Small intestine (tissue), 7 donors: ENCODE measurements at regions not wholly inside any gene's neighbourhood (a gene's known extent, or its start where the extent isn't known, plus 50 kb on each side); places are given as distances from the start of the nearest gene placed in this dataset.

Source experiments
- DNase-seq, 2 donors: peaks; one replicate each; pipeline versions ENCODE4 v3.0.0 to v3.0.0-alpha.2; 2013
- FAIRE-seq: peaks from 2 replicates; lab custom pipeline; 2012; peaks lifted over from hg19 to GRCh38; lab: Jason Lieb, UNC
- H3K27ac ChIP-seq, 3 donors: one replicate each; pipeline ENCODE4 v1.5.1; 2013; ENCODE audit warnings: low read length in 2 of 3, mild to moderate bottlenecking in 2 of 3, control low read depth in 1 of 3, inconsistent platforms in 1 of 3, low read depth in 1 of 3, moderate library complexity in 1 of 3
- H3K27me3 ChIP-seq, 3 donors: one replicate each; pipeline ENCODE4 v1.6.1; 2013; ENCODE audit warnings: low read length in 3 of 3, inconsistent platforms in 1 of 3; ENCODE audit not compliant: control insufficient read depth in 3 of 3, insufficient read depth in 3 of 3
- H3K36me3 ChIP-seq, 3 donors: one replicate each; pipeline ENCODE4 v1.6.1; 2013; ENCODE audit warnings: low read length in 3 of 3, inconsistent platforms in 1 of 3, low read depth in 1 of 3, mild to moderate bottlenecking in 1 of 3, moderate library complexity in 1 of 3; ENCODE audit not compliant: control insufficient read depth in 3 of 3, insufficient read depth in 2 of 3
- H3K4me1 ChIP-seq, 3 donors: one replicate each; pipeline ENCODE4 v1.6.1; 2013; ENCODE audit warnings: low read length in 2 of 3, inconsistent platforms in 1 of 3, low read depth in 1 of 3, mild to moderate bottlenecking in 1 of 3, moderate library complexity in 1 of 3; ENCODE audit not compliant: control insufficient read depth in 3 of 3, insufficient read depth in 2 of 3
- H3K4me3 ChIP-seq, 3 donors: one replicate each; pipeline ENCODE4 v1.5.1; 2013; ENCODE audit warnings: low read length in 3 of 3, control low read depth in 1 of 3, inconsistent platforms in 1 of 3, low read depth in 1 of 3, mild to moderate bottlenecking in 1 of 3, moderate library complexity in 1 of 3
- H3K9me3 ChIP-seq, 2 donors: one replicate each; pipeline ENCODE4 v1.6.1; 2013; ENCODE audit warnings: low read depth in 1 of 2, low read length in 1 of 2; ENCODE audit not compliant: control insufficient read depth in 2 of 2, insufficient read depth in 1 of 2
- WGBS, 3 donors: extraction: QIAGEN DNeasy Blood & Tissue Kit; methylation state at CpG; one replicate each; pipeline ENCODE4 v1.1.7; 2013; 5-methylcytosine and 5-hydroxymethylcytosine counted together
- donor health status: healthy with polysubstance abuse.
- donor health status: control.
- donor health status: control.
- donor health status: Bipolar disorder and iron deficiency.
- donor health status: healthy.

DNA sequence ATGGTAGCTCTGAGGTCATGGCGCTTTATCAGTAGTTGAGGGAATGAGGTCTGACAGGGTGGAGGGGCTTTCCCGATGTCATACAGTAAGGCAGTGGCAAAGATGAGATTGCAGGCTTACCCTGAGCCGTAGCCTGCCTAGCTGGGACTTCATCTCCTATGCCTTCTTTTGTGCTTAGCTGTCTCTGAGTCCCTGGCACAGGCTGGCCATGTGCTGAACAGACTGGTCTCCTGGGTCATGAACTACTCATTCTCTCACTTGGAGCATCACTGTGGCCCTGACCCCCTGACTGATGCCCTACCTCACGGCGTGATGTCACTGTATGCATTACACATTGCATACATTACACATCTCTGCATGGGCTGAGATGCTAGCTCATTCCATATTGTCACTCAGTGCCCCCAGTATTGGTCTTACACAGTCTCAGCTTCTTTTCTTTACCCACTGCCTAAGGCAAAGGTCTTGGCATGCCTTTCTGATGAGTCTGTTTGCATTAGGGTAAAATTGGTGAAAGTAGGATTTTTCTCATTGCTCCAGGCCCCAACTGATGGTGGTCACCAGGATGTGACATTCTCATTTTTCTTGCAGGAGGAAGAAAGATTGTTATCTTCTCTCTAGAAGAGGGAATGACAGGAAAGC, 389.4 kb upstream of the CADM1 start:
- Histone ChIP-seq H3K4me1 (no peaks in the 10 kb centered on the region), H3K27ac (no peak overlapping the region), H3K27me3 (peaks cover 0 to 2% (median 0%) of the 10 kb centered on the region in 3 donors), H3K36me3 (no peaks in the 10 kb centered on the region), H3K4me3 (no peak overlapping the region), H3K9me3 (no peaks in the 10 kb centered on the region)
- FAIRE-seq (no peak), DNase-seq (no peak)
- WGBS, 3 donors, result 90 to 96% (median 91%) methylated on average over 5 of the region's 5 CpGs

- Histone ChIP-seq H3K36me3 (no peaks in the 10 kb centered on the region), H3K9me3 (no peaks in the 10 kb centered on the region), H3K27me3 (peaks cover 0 to 2% (median 0%) of the 10 kb centered on the region in 3 donors), H3K4me1 (no peaks in the 10 kb centered on the region), H3K4me3 (no peak overlapping the region), H3K27ac (no peak overlapping the region)
- FAIRE-seq (no peak), DNase-seq (no peak)
- WGBS, 3 donors, result 81 to 89% (median 82%) methylated on average over 2 of the region's 2 CpGs
These were observed 387.8 kb upstream of the CADM1 start for GRCh38 chr11:115892016-115892415.

DNA sequence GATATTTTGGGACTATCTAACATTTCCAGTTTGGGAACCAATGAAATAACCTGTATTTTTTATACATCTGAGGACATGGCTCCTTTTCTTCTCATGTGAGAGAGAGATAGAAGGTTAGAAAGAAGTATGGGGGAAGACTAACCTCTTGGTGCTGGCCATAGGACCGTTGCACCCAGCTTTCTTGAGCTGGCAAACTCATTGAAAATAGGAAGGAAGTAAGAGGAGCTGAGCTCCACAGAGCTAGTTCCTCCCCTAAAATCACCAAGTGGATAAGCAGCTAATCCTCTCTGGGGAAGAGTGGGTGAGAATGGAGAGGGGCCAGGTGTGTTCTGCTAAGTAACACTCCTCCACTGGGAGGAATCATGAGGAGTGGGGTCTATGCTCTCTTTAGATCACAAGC, 387.4 kb upstream of the CADM1 start:
- FAIRE-seq, result no peak
- WGBS, 3 donors, result 43 to 55% (median 55%) methylated on average over 1 of the region's 1 CpG
- H3K27ac ChIP-seq, result no peak overlapping the region

DNA sequence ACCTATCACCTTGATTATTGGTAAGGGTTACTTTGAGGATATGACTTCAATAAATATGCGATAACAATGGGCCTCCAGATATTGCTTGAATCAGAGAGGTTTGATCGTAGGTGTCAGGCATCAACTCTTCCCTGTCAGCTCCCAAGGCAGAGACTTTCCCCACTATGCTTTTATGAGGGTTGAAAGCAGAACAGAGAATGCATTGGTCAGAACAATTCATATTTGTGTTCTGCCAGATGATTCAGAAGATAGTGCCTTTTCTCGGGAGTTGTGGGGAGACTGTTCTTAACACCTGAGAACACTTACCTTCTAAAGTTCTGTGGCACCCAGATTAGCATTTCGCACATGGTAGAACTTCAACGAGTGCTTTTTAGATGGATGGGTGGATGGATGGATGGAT, 386.3 kb upstream of the CADM1 start:
- Histone ChIP-seq H3K4me3 (no peak overlapping the region), H3K4me1 (no peaks in the 10 kb centered on the region), H3K27me3 (peaks cover 0 to 2% (median 0%) of the 10 kb centered on the region in 3 donors), H3K36me3 (no peaks in the 10 kb centered on the region), H3K9me3 (no peaks in the 10 kb centered on the region), H3K27ac (no peak overlapping the region)
- 91 to 94% (median 94%) methylated on average over 5 of the region's 5 CpGs for WGBS, 3 donors
- FAIRE-seq, result no peak
- DNase-seq, result no peak

More for the DNA sequence above, 387.4 kb upstream of the CADM1 start:
- no peak overlapping the region for H3K4me3 ChIP-seq
- H3K27me3 ChIP-seq, result peaks cover 0 to 2% (median 0%) of the 10 kb centered on the region in 3 donors
- H3K4me1 ChIP-seq, result no peaks in the 10 kb centered on the region
- H3K9me3 ChIP-seq, result no peaks in the 10 kb centered on the region
- no peaks in the 10 kb centered on the region for H3K36me3 ChIP-seq
- no peak for DNase-seq

- FAIRE-seq, result no peak
These were observed 385.5 kb upstream of the CADM1 start for GRCh38 chr11:115889712-115890111.

DNA sequence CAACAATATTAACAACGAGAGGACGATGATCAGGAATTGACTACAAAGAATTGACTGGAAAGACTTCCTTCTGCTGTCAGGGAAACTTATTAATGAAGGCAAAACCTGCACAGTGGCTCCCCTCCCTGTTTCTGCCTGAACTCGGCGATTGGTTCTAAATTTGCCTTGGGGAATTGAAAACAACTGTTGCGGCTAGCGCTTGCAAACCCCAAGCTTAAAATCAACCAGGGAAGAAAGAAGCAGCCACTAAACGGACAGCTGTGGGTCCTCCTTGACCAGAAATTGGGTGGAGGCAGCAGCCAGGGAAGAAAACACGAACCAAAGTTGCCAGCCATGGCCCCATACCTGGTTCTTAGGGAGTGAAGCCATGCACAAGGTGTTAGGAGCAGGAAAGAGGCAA, 383.5 kb upstream of the CADM1 start:
- no peak for DNase-seq
- Histone ChIP-seq H3K9me3 (no peaks in the 10 kb centered on the region), H3K27ac (no peak overlapping the region), H3K4me1 (no peaks in the 10 kb centered on the region), H3K27me3 (no peaks in the 10 kb centered on the region), H3K36me3 (no peaks in the 10 kb centered on the region), H3K4me3 (no peak overlapping the region)
- WGBS, 3 donors, result 85 to 92% (median 88%) methylated on average over 8 of the region's 8 CpGs
- no peak for FAIRE-seq

More at GRCh38 chr11:115889712-115890111, 385.5 kb upstream of the CADM1 start:
- Histone ChIP-seq H3K36me3 (no peaks in the 10 kb centered on the region), H3K9me3 (no peaks in the 10 kb centered on the region), H3K4me3 (no peak overlapping the region), H3K27ac (no peak overlapping the region), H3K27me3 (peaks cover 0 to 2% (median 0%) of the 10 kb centered on the region in 3 donors), H3K4me1 (no peaks in the 10 kb centered on the region)
- 91% methylated on average over 6 of the region's 6 CpGs for whole genome bisulfite sequencing, 3 donors
- DNase-seq, result no peak

GRCh38 chr11:115887316-115887715, 383.1 kb upstream of the CADM1 start:
- no peaks in the 10 kb centered on the region for H3K27me3 ChIP-seq
- H3K36me3 ChIP-seq, result no peaks in the 10 kb centered on the region
- no peak overlapping the region for H3K27ac ChIP-seq
- FAIRE-seq (no peak), DNase-seq (no peak)
- no peaks in the 10 kb centered on the region for H3K9me3 ChIP-seq
- 82 to 89% (median 84%) methylated on average over 12 to 13 of the region's 13 CpGs for WGBS, 3 donors
- H3K4me1 ChIP-seq, result no peaks in the 10 kb centered on the region
- no peak overlapping the region for H3K4me3 ChIP-seq

- H3K4me3 ChIP-seq, result no peak overlapping the region
- no peaks in the 10 kb centered on the region for H3K4me1 ChIP-seq
- 81 to 85% (median 82%) methylated on average over 5 of the region's 5 CpGs for WGBS, 3 donors
- H3K27me3 ChIP-seq, result no peaks in the 10 kb centered on the region
- FAIRE-seq (no peak), DNase-seq (no peak)
- H3K27ac ChIP-seq, result no peak overlapping the region
- no peaks in the 10 kb centered on the region for H3K36me3 ChIP-seq
- peaks cover 0 to under 1% of the 10 kb centered on the region in 2 donors for H3K9me3 ChIP-seq
These were observed 382.2 kb upstream of the CADM1 start for GRCh38 chr11:115886422-115886733.
